A549 (cell line): ENCODE measurements at regions not wholly inside any gene's neighbourhood (a gene's known extent, or its start where the extent isn't known, plus 50 kb on each side); places are given as distances from the start of the nearest gene placed in this dataset.

Experiments used
- ATAC-seq, 2 experiments: fragments of 200-7000 bp in 1 of 2; fragments of >200 bp in 1 of 2; cut with Nextera tagmentation in 1 of 2; cut with Tn5 transposase in 1 of 2; 3 replicates each; pipeline versions ENCODE4 v1.8.0 to v1.9.1; 2018 to 2020; ENCODE audit warnings: mild to moderate bottlenecking in 1 of 2, moderate library complexity in 1 of 2
- CTCF ChIA-PET: fragments of 300-600 bp; sonication (Branson Sonifier 250); formaldehyde crosslinking; extraction: SDS; loops from one replicate; lab custom pipeline; 2021; ENCODE audit warnings: antibody characterized with exemption, inconsistent platforms; lab: Yijun Ruan, JAX
- POLR2A ChIA-PET: fragments of 350-600 bp; formaldehyde crosslinking; extraction: SDS; loops from one replicate; lab custom pipeline; 2021; ENCODE audit warnings: antibody characterized with exemption, inconsistent platforms; lab: Yijun Ruan, JAX
- DNase-seq, 2 experiments: peaks; one replicate each; pipeline versions ENCODE4 v3.0.0 to v3.0.0-alpha.2; 2011 to 2016; ENCODE audit warnings: low read depth in 1 of 2, low spot score in 1 of 2
- FAIRE-seq: peaks from 2 replicates; lab custom pipeline; 2011; peaks lifted over from hg19 to GRCh38; lab: Jason Lieb, UNC
- H3K27ac ChIP-seq, 2 experiments: fragments of >200 bp; sonication (Bioruptor Twin); formaldehyde crosslinking; 3 replicates each; pipeline ENCODE4 v1.5.1; 2016 to 2017
- H3K4me1 ChIP-seq: fragments of >200 bp; sonication (Bioruptor Twin); formaldehyde crosslinking; 3 replicates; pipeline ENCODE4 v1.6.1; 2016
- H3K4me2 ChIP-seq: fragments of >200 bp; sonication (Bioruptor Twin); formaldehyde crosslinking; 3 replicates; pipeline ENCODE4 v1.6.1; 2016
- H3K4me3 ChIP-seq: fragments of >200 bp; sonication (Bioruptor Twin); formaldehyde crosslinking; 3 replicates; pipeline ENCODE4 v1.5.1; 2016
- H3K9me3 ChIP-seq: fragments of >200 bp; sonication (Bioruptor Twin); formaldehyde crosslinking; 3 replicates; pipeline ENCODE4 v1.6.1; 2016
- BHLHE40 ChIP-seq: IDR thresholded peaks from 2 replicates; pipeline ENCODE4 v1.6.1; 2012; ENCODE audit warnings: low read depth, low read length, inconsistent platforms
- EHF ChIP-seq: fragments of 250-450 bp; sonication (Bioruptor Pico); IDR thresholded peaks from 2 replicates; pipeline ENCODE4 v1.5.0; 2020; ENCODE audit warnings: mild to moderate bottlenecking
- FOXS1 ChIP-seq: fragments of 250-450 bp; sonication (Bioruptor Pico); IDR thresholded peaks from 2 replicates; pipeline ENCODE4 v1.5.0; 2020; ENCODE audit warnings: mild to moderate bottlenecking, moderate library complexity
- HOXA7 ChIP-seq: fragments of 250-450 bp; sonication (Bioruptor Pico); IDR thresholded peaks from 2 replicates; pipeline ENCODE4 v1.5.0; 2020; ENCODE audit warnings: mild to moderate bottlenecking, moderate library complexity
- HOXB13 ChIP-seq: fragments of 250-450 bp; sonication (Bioruptor Pico); IDR thresholded peaks from 2 replicates; pipeline ENCODE4 v1.5.0; 2020; ENCODE audit warnings: low read depth, mild to moderate bottlenecking, moderate library complexity
- HOXB5 ChIP-seq: fragments of 250-450 bp; sonication (Bioruptor Pico); IDR thresholded peaks from 2 replicates; pipeline ENCODE4 v1.5.0; 2020; ENCODE audit warnings: mild to moderate bottlenecking, moderate library complexity
- JUNB ChIP-seq: fragments of >200 bp; sonication (Bioruptor Twin); formaldehyde crosslinking; IDR thresholded peaks from 2 replicates; pipeline ENCODE4 v1.6.1; 2016
- KDM5A ChIP-seq: fragments of 200-600 bp; sonication (generic); IDR thresholded peaks from 2 replicates; pipeline ENCODE4 v1.6.1; 2016; ENCODE audit warnings: antibody characterized with exemption, mild to moderate bottlenecking
- NR3C1 ChIP-seq: fragments of >200 bp; sonication (Bioruptor Twin); formaldehyde crosslinking; IDR thresholded peaks from 3 replicates; pipeline ENCODE4 v1.6.1; 2017
- POLR2AphosphoS2 ChIP-seq: conservative IDR thresholded peaks from 2 replicates; pipeline ENCODE4 v1.6.1; 2012; ENCODE audit warnings: low read length, improper control_type of control experiment, inconsistent platforms
- RAD21 ChIP-seq, 2 experiments: fragments of >200 bp in 1 of 2; sonication (Bioruptor Twin) in 1 of 2; formaldehyde crosslinking in 1 of 2; IDR thresholded peaks in 1 of 2; conservative IDR thresholded peaks in 1 of 2; 2 replicates in 1 of 2; 3 replicates in 1 of 2; pipeline ENCODE4 v1.6.1; 2012 to 2018; ENCODE audit warnings: inconsistent platforms in 1 of 2
- SMC3 ChIP-seq: fragments of >200 bp; sonication (Bioruptor Twin); formaldehyde crosslinking; IDR thresholded peaks from 3 replicates; pipeline ENCODE4 v1.6.1; 2018; ENCODE audit warnings: inconsistent platforms
- ZFP36 ChIP-seq: fragments of 450-650 bp; IDR thresholded peaks from 2 replicates; pipeline ENCODE4 v1.6.1; 2014; ENCODE audit warnings: borderline replicate concordance; ENCODE audit not compliant: partially characterized antibody
- ZNF302 ChIP-seq: fragments of 250-450 bp; sonication (Bioruptor Pico); IDR thresholded peaks from 2 replicates; pipeline ENCODE4 v1.9.0; 2021; ENCODE audit warnings: inconsistent platforms, mild to moderate bottlenecking, moderate library complexity
- WGBS: methylation state at CpG from one replicate; pipeline ENCODE4 v1.1.6; 2017; ENCODE audit errors: missing lambda C conversion rate; 5-methylcytosine and 5-hydroxymethylcytosine counted together
- TF ChIP-seq, protein P1 (sequence below): fragments of >200 bp; sonication (Bioruptor Twin); formaldehyde crosslinking; IDR thresholded peaks from 2 replicates; pipeline ENCODE4 v1.6.1; 2016
- TF ChIP-seq, protein P2 (sequence below): IDR thresholded peaks from 2 replicates; pipeline ENCODE4 v1.6.1; 2012; ENCODE audit warnings: low read depth, borderline replicate concordance
- TF ChIP-seq, protein P3 (sequence below): fragments of >200 bp; sonication (Bioruptor Twin); formaldehyde crosslinking; IDR thresholded peaks from 3 replicates; pipeline ENCODE4 v1.6.1; 2016
- TF ChIP-seq, protein P4 (sequence below): fragments of >200 bp; sonication (Bioruptor Twin); formaldehyde crosslinking; IDR thresholded peaks from 3 replicates; pipeline ENCODE4 v1.5.1; 2016
- TF ChIP-seq, protein P5 (sequence below): IDR thresholded peaks from 2 replicates; pipeline ENCODE4 v1.6.1; 2012

DNA sequence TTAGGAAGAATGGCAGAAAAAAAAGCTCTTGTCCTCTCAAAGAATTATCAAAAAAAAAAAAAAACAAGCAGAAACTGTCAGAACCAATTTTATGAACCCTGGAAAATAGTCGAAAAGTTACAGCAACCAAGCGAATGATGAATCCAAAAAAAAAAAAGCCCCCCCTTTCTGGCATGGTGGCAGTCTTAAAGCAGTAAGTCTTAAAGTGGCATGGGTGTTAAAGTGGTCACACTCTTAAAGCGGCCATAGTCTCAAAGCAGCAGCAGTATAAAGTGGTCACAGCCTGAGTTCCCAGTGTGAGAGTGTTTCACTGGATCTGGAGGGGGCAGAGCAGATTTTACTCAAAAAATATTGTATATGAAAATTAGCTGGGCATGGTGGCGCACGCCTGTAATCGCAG lies 96.8 kb upstream of the RAB18 start:
- H3K4me3 ChIP-seq = no peak overlapping the region
- ATAC-seq (no peak), DNase-seq (no peak), FAIRE-seq (no peak)
- ChIA-PET POLR2A (no interaction called here), CTCF (interaction anchor here (0.6 kb wide), 1 partner anchor 41 kb away, joined by 3 read pairs; no protein-coding TSS in a partner anchor)
- TF ChIP-seq SMC3 (no peak), ZNF302 (CRISPR knock-in tag) (no peak), NR3C1 (no peak), RAD21 (conservative IDR thresholded peaks at IDR 0.05 in 1 of 2, IDR thresholded peaks at IDR 0.05 in 1 of 2) (no peak)
- TF ChIP-seq, protein P1, sequence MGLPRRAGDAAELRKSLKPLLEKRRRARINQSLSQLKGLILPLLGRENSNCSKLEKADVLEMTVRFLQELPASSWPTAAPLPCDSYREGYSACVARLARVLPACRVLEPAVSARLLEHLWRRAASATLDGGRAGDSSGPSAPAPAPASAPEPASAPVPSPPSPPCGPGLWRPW = no peak
- TF ChIP-seq, protein P2, sequence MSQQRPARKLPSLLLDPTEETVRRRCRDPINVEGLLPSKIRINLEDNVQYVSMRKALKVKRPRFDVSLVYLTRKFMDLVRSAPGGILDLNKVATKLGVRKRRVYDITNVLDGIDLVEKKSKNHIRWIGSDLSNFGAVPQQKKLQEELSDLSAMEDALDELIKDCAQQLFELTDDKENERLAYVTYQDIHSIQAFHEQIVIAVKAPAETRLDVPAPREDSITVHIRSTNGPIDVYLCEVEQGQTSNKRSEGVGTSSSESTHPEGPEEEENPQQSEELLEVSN = no peak
- TF ChIP-seq, protein P3, sequence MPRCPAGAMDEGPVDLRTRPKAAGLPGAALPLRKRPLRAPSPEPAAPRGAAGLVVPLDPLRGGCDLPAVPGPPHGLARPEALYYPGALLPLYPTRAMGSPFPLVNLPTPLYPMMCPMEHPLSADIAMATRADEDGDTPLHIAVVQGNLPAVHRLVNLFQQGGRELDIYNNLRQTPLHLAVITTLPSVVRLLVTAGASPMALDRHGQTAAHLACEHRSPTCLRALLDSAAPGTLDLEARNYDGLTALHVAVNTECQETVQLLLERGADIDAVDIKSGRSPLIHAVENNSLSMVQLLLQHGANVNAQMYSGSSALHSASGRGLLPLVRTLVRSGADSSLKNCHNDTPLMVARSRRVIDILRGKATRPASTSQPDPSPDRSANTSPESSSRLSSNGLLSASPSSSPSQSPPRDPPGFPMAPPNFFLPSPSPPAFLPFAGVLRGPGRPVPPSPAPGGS = no peak
- no peak overlapping the region for H3K4me2 ChIP-seq
- H3K27ac ChIP-seq = no peak overlapping the region
- no peaks in the 10 kb centered on the region for H3K9me3 ChIP-seq
- no peaks in the 10 kb centered on the region for H3K4me1 ChIP-seq
- 55% methylated on average over 6 of the region's 6 CpGs for WGBS

DNA sequence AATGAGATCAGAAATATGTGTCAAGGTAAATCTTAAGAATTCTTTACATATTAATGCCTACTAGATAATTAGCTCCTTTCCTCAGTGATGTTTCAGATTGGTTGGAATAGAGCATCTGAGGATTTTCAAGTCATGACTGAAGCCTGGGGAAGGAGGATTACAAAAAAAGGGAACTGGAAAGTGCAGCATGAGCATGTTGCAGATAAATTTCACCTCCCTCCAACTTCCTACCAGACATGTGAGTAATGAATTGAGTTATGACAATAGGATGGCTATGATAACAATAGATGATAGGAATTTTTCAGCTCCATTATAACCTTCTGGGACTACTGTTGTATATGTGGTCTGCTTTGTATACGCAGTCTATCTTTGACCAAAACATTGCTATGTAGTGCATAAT lies 104.2 kb upstream of the RAB18 start:
- no peak for TF ChIP-seq HOXA7 (CRISPR knock-in tag)
- TF ChIP-seq HOXB5 (CRISPR knock-in tag) = no peak
- TF ChIP-seq, protein P1 = no peak
- TF ChIP-seq EHF (CRISPR knock-in tag) = no peak
- no peak for TF ChIP-seq KDM5A
- TF ChIP-seq POLR2AphosphoS2 = no peak
- TF ChIP-seq, protein P4, sequence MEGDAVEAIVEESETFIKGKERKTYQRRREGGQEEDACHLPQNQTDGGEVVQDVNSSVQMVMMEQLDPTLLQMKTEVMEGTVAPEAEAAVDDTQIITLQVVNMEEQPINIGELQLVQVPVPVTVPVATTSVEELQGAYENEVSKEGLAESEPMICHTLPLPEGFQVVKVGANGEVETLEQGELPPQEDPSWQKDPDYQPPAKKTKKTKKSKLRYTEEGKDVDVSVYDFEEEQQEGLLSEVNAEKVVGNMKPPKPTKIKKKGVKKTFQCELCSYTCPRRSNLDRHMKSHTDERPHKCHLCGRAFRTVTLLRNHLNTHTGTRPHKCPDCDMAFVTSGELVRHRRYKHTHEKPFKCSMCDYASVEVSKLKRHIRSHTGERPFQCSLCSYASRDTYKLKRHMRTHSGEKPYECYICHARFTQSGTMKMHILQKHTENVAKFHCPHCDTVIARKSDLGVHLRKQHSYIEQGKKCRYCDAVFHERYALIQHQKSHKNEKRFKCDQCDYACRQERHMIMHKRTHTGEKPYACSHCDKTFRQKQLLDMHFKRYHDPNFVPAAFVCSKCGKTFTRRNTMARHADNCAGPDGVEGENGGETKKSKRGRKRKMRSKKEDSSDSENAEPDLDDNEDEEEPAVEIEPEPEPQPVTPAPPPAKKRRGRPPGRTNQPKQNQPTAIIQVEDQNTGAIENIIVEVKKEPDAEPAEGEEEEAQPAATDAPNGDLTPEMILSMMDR = no peak
- TF ChIP-seq, protein P3 = no peak
- TF ChIP-seq ZNF302 (CRISPR knock-in tag) = no peak
- no peak for TF ChIP-seq BHLHE40
- TF ChIP-seq FOXS1 (CRISPR knock-in tag) = no peak
- TF ChIP-seq, protein P5, sequence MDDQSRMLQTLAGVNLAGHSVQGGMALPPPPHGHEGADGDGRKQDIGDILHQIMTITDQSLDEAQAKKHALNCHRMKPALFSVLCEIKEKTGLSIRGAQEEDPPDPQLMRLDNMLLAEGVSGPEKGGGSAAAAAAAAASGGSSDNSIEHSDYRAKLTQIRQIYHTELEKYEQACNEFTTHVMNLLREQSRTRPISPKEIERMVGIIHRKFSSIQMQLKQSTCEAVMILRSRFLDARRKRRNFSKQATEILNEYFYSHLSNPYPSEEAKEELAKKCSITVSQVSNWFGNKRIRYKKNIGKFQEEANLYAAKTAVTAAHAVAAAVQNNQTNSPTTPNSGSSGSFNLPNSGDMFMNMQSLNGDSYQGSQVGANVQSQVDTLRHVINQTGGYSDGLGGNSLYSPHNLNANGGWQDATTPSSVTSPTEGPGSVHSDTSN = no peak
- no peak for TF ChIP-seq HOXB13 (CRISPR knock-in tag)
- TF ChIP-seq JUNB = no peak
- no peak for TF ChIP-seq ZFP36
- TF ChIP-seq, protein P2 = no peak
- Histone ChIP-seq H3K9me3 (no peaks in the 10 kb centered on the region), H3K4me3 (no peak overlapping the region), H3K4me1 (no peaks in the 10 kb centered on the region), H3K4me2 (no peak overlapping the region), H3K27ac (no peak overlapping the region)
- WGBS = 28% methylated on average over 1 of the region's 1 CpG
- POLR2A ChIA-PET = no interaction called here
- DNase-seq (no peak), FAIRE-seq (no peak), ATAC-seq (no peak)
- CTCF ChIA-PET = interaction anchor here (0.8 kb wide), 1 partner anchor 9 kb away, joined by 3 read pairs; no protein-coding TSS in a partner anchor
